ENCODE measurements at regions not wholly inside any gene's neighbourhood (a gene's known extent, or its start where the extent isn't known, plus 50 kb on each side); places are given as distances from the start of the nearest gene placed in this dataset.

GRCh38 chrX:107502316-107502715 is 52.9 kb downstream of the FRMPD3 start:
- H3K4me3 ChIP-seq (replicated peaks in 1 of 4; ENCODE audit: control extremely low read depth in 1 of 4, insufficient read depth in 1 of 4, low read depth in 3 of 4, low read length in 4 of 4): no peak overlapping the region
- H3K27me3 ChIP-seq (ENCODE audit: control insufficient read depth, insufficient read depth, low read length): peaks cover 14% of the 10 kb centered on the region
- no peak overlapping the region for H3K27ac ChIP-seq (ENCODE audit: insufficient read depth, low read length)
- H3K4me1 ChIP-seq (ENCODE audit: control insufficient read depth, extremely low read depth, insufficient read depth, low read length): no peaks in the 10 kb centered on the region
- DNase-seq (ENCODE audit: low read depth in 2 of 2): no peak
- no peak overlapping the region for H3K9ac ChIP-seq (ENCODE audit: insufficient read depth, low read length)
- no peaks in the 10 kb centered on the region for H3K36me3 ChIP-seq (ENCODE audit: control insufficient read depth, insufficient read depth, low read length)
- H2AFZ ChIP-seq (ENCODE audit: low read length): no peak overlapping the region
- no peak overlapping the region for H3K4me2 ChIP-seq (ENCODE audit: extremely low read depth, insufficient read depth, low read length)
- TF ChIP-seq CTCF (conservative IDR thresholded peaks at IDR 0.05 in 1 of 2, IDR thresholded peaks at IDR 0.05 in 1 of 2; ENCODE audit: low read depth in 1 of 2, low read length in 2 of 2) (no peak), EZH2 (IDR thresholded peaks at IDR 0.05; ENCODE audit: low read length, missing control alignments) (no peak)
- no peaks in the 10 kb centered on the region for H3K79me2 ChIP-seq (ENCODE audit: control insufficient read depth, insufficient read depth, low read length)
- no peaks in the 10 kb centered on the region for H4K20me1 ChIP-seq (ENCODE audit: control insufficient read depth, extremely low read depth, insufficient read depth, low read length)
- H3K9me3 ChIP-seq (ENCODE audit: control insufficient read depth, insufficient read depth, low read depth, low read length): no peaks in the 10 kb centered on the region

GRCh38 chrX:107504006-107504405 is 54.6 kb downstream of the FRMPD3 start:
- Histone ChIP-seq H3K27me3 (ENCODE audit: control insufficient read depth, insufficient read depth, low read length) (peaks cover 21% of the 10 kb centered on the region), H3K4me3 (replicated peaks in 1 of 4; ENCODE audit: control extremely low read depth in 1 of 4, insufficient read depth in 1 of 4, low read depth in 3 of 4, low read length in 4 of 4) (no peak overlapping the region), H3K79me2 (ENCODE audit: control insufficient read depth, insufficient read depth, low read length) (no peaks in the 10 kb centered on the region), H3K9ac (ENCODE audit: insufficient read depth, low read length) (no peak overlapping the region), H3K4me1 (ENCODE audit: control insufficient read depth, extremely low read depth, insufficient read depth, low read length) (no peaks in the 10 kb centered on the region), H3K36me3 (ENCODE audit: control insufficient read depth, insufficient read depth, low read length) (no peaks in the 10 kb centered on the region), H3K9me3 (ENCODE audit: control insufficient read depth, insufficient read depth, low read depth, low read length) (no peaks in the 10 kb centered on the region), H3K4me2 (ENCODE audit: extremely low read depth, insufficient read depth, low read length) (no peak overlapping the region), H4K20me1 (ENCODE audit: control insufficient read depth, extremely low read depth, insufficient read depth, low read length) (no peaks in the 10 kb centered on the region), H3K27ac (ENCODE audit: insufficient read depth, low read length) (no peak overlapping the region), H2AFZ (ENCODE audit: low read length) (no peak overlapping the region)
- no peak for TF ChIP-seq CTCF (conservative IDR thresholded peaks at IDR 0.05 in 1 of 2, IDR thresholded peaks at IDR 0.05 in 1 of 2; ENCODE audit: low read depth in 1 of 2, low read length in 2 of 2)
- TF ChIP-seq EZH2 (IDR thresholded peaks at IDR 0.05; ENCODE audit: low read length, missing control alignments): no peak
- no peak for DNase-seq (ENCODE audit: low read depth in 2 of 2)

- TF ChIP-seq EZH2 (IDR thresholded peaks at IDR 0.05; ENCODE audit: low read length, missing control alignments) (no peak), CTCF (conservative IDR thresholded peaks at IDR 0.05 in 1 of 2, IDR thresholded peaks at IDR 0.05 in 1 of 2; ENCODE audit: low read depth in 1 of 2, low read length in 2 of 2) (no peak)
- Histone ChIP-seq H2AFZ (ENCODE audit: low read length) (no peak overlapping the region), H3K27me3 (ENCODE audit: control insufficient read depth, insufficient read depth, low read length) (peaks cover 21% of the 10 kb centered on the region)
These were observed 55.8 kb downstream of the FRMPD3 start for GRCh38 chrX:107505223-107505622.

More at GRCh38 chrX:107505223-107505622, 55.8 kb downstream of the FRMPD3 start:
- H3K4me2 ChIP-seq (ENCODE audit: extremely low read depth, insufficient read depth, low read length): no peak overlapping the region
- H3K9me3 ChIP-seq (ENCODE audit: control insufficient read depth, insufficient read depth, low read depth, low read length): no peaks in the 10 kb centered on the region
- H3K79me2 ChIP-seq (ENCODE audit: control insufficient read depth, insufficient read depth, low read length): no peaks in the 10 kb centered on the region
- H4K20me1 ChIP-seq (ENCODE audit: control insufficient read depth, extremely low read depth, insufficient read depth, low read length): no peaks in the 10 kb centered on the region
- no peak overlapping the region for H3K27ac ChIP-seq (ENCODE audit: insufficient read depth, low read length)
- H3K4me3 ChIP-seq (replicated peaks in 1 of 4; ENCODE audit: control extremely low read depth in 1 of 4, insufficient read depth in 1 of 4, low read depth in 3 of 4, low read length in 4 of 4): no peak overlapping the region
- H3K36me3 ChIP-seq (ENCODE audit: control insufficient read depth, insufficient read depth, low read length): no peaks in the 10 kb centered on the region
- no peak for DNase-seq (ENCODE audit: low read depth in 2 of 2)
- H3K4me1 ChIP-seq (ENCODE audit: control insufficient read depth, extremely low read depth, insufficient read depth, low read length): no peaks in the 10 kb centered on the region
- H3K9ac ChIP-seq (ENCODE audit: insufficient read depth, low read length): no peak overlapping the region

Data from fibroblast of lung (primary cell).